Pancreas (tissue), 10 donors: ENCODE measurements at regions not wholly inside any gene's neighbourhood (a gene's known extent, or its start where the extent isn't known, plus 50 kb on each side); places are given as distances from the start of the nearest gene placed in this dataset.

Experiments used
- ATAC-seq, 4 donors: fragments of 200-7000 bp; cut with Tn5 transposase; one replicate each; pipeline versions ENCODE4 v1.8.0 to v1.9.1; 2020; ENCODE audit warnings: mild to moderate bottlenecking in 4 of 4, moderate library complexity in 4 of 4
- DNase-seq, 6 donors: peaks; one replicate each; pipeline ENCODE4 v3.0.0-alpha.2; 2020
- FAIRE-seq: peaks from 2 replicates; lab custom pipeline; 2012; peaks lifted over from hg19 to GRCh38; lab: Jason Lieb, UNC
- H3K27ac ChIP-seq, 4 donors: fragments of 200-600 bp; sonication (generic); 1 replicate in 3 of 4; 2 replicates in 1 of 4; pipeline versions ENCODE4 v1.5.0 to v1.8.0; 2020
- H3K27me3 ChIP-seq, 4 donors: fragments of 200-600 bp; one replicate each; pipeline ENCODE4 v1.8.0; 2021
- H3K36me3 ChIP-seq, 3 donors: fragments of 200-600 bp; sonication (generic) in 1 of 3; one replicate each; pipeline versions ENCODE4 v1.5.0 to v1.8.0; 2020 to 2021
- H3K4me1 ChIP-seq, 3 donors: fragments of 200-600 bp; one replicate each; pipeline ENCODE4 v1.8.0; 2021
- H3K4me3 ChIP-seq, 4 donors: fragments of 200-600 bp; sonication (generic) in 2 of 4; one replicate each; pipeline versions ENCODE4 v1.5.0 to v1.8.0; 2020 to 2021
- H3K9me3 ChIP-seq, 4 donors: fragments of 200-600 bp; one replicate each; pipeline ENCODE4 v1.8.0; 2021
- CTCF ChIP-seq, 4 donors: fragments of 200-600 bp; sonication (generic) in 3 of 4; IDR thresholded peaks; one replicate each; pipeline versions ENCODE4 v1.5.0 to v1.8.0; 2021; ENCODE audit warnings: antibody characterized with exemption in 4 of 4
- WGBS, 2 donors: extraction: QIAGEN DNeasy Blood & Tissue Kit; methylation state at CpG; one replicate each; pipeline ENCODE4 v1.1.7; 2013; 5-methylcytosine and 5-hydroxymethylcytosine counted together
- intact Hi-C, 3 donors: fragments of 100-400 bp; cut with DNase I; formaldehyde crosslinking; loops; one replicate each; pipeline versions ENCODE4 v1.11.1 to v1.14.2; 2022
- donor health status: healthy with polysubstance abuse.
- donor health status: DM: no; HTN: no; CAD: no; lungs with moderate emphysema.
- donor health status: DM: no; HTN: no; CAD: no.
- donor health status: control.
- donor health status: control.
- donor health status: Bipolar disorder and iron deficiency.
- donor health status: DM: yes; HTN: yes; CAD: no.
- donor health status: DM: no; HTN: no; CAD: no.
- donor health status: DM: no; HTN: no; CAD: no.
- donor health status: DM: yes; HTN: yes; CAD: no.

GRCh38 chr21:16768096-16768495, 744.7 kb upstream of the CXADR start:
- H3K27me3 ChIP-seq: no peaks in the 10 kb centered on the region
- FAIRE-seq: no peak
- H3K27ac ChIP-seq: no peak overlapping the region
- intact Hi-C loops: no loop called here
- no peak for TF ChIP-seq CTCF (IDR thresholded peaks at IDR 0.05)
- DNase-seq: no peak
- H3K4me3 ChIP-seq: no peak overlapping the region
- H3K9me3 ChIP-seq: no peaks in the 10 kb centered on the region
- WGBS, 2 donors: 60 to 63% methylated on average over 3 of the region's 3 CpGs
- no peak for ATAC-seq
- H3K36me3 ChIP-seq: no peaks in the 10 kb centered on the region
- no peaks in the 10 kb centered on the region for H3K4me1 ChIP-seq

- Histone ChIP-seq H3K4me3 (no peak overlapping the region), H3K4me1 (no peaks in the 10 kb centered on the region), H3K36me3 (no peaks in the 10 kb centered on the region), H3K9me3 (no peaks in the 10 kb centered on the region), H3K27me3 (no peaks in the 10 kb centered on the region), H3K27ac (no peak overlapping the region)
- no peak for TF ChIP-seq CTCF (IDR thresholded peaks at IDR 0.05)
- ATAC-seq (no peak), FAIRE-seq (no peak), DNase-seq (no peak)
- intact Hi-C loops: no loop called here
Observed at GRCh38 chr21:16770266-16770665, 742.6 kb upstream of the CXADR start.

GRCh38 chr21:16773206-16773605, 739.6 kb upstream of the CXADR start:
- Histone ChIP-seq H3K36me3 (no peaks in the 10 kb centered on the region), H3K27me3 (no peaks in the 10 kb centered on the region), H3K9me3 (no peaks in the 10 kb centered on the region), H3K4me1 (no peaks in the 10 kb centered on the region), H3K4me3 (no peak overlapping the region), H3K27ac (no peak overlapping the region)
- WGBS, 2 donors: 11 to 28% methylated on average over 1 of the region's 1 CpG
- intact Hi-C loops: no loop called here
- DNase-seq (no peak), FAIRE-seq (no peak), ATAC-seq (no peak)
- no peak for TF ChIP-seq CTCF (IDR thresholded peaks at IDR 0.05)

- no peaks in the 10 kb centered on the region for H3K36me3 ChIP-seq
- FAIRE-seq (no peak), DNase-seq (no peak), ATAC-seq (peak in 2 of 4 donors; percentile 45 to 59)
- H3K27ac ChIP-seq: no peak overlapping the region
- H3K4me1 ChIP-seq: no peaks in the 10 kb centered on the region
- WGBS, 2 donors: 33 to 43% methylated on average over 5 of the region's 5 CpGs
- intact Hi-C loops: no loop called here
- no peaks in the 10 kb centered on the region for H3K9me3 ChIP-seq
- no peaks in the 10 kb centered on the region for H3K27me3 ChIP-seq
- H3K4me3 ChIP-seq: no peak overlapping the region
- no peak for TF ChIP-seq CTCF (IDR thresholded peaks at IDR 0.05)
Observed at GRCh38 chr21:16775076-16775475, 737.8 kb upstream of the CXADR start.

GRCh38 chr21:16777041-16777720, 735.7 kb upstream of the CXADR start:
- intact Hi-C loops: no loop called here
- no peaks in the 10 kb centered on the region for H3K4me1 ChIP-seq
- no peaks in the 10 kb centered on the region for H3K27me3 ChIP-seq
- no peak for FAIRE-seq
- TF ChIP-seq CTCF (IDR thresholded peaks at IDR 0.05): no peak
- no peaks in the 10 kb centered on the region for H3K36me3 ChIP-seq
- 38 to 50% methylated on average over 6 of the region's 6 CpGs for WGBS, 2 donors
- ATAC-seq: no peak
- no peak overlapping the region for H3K4me3 ChIP-seq
- H3K27ac ChIP-seq: no peak overlapping the region
- DNase-seq: no peak
- H3K9me3 ChIP-seq: no peaks in the 10 kb centered on the region
